H1 (cell line): ENCODE measurements at regions not wholly inside any gene's neighbourhood (a gene's known extent, or its start where the extent isn't known, plus 50 kb on each side); places are given as distances from the start of the nearest gene placed in this dataset.

Source experiments
- CEBPB ChIP-seq: IDR thresholded peaks from 2 replicates; pipeline ENCODE4 v1.6.1; 2012; ENCODE audit warnings: low read depth, low read length
- HDAC6 ChIP-seq: IDR thresholded peaks from one replicate; pipeline ENCODE4 v1.7.1; 2012; ENCODE audit warnings: low read depth, mild to moderate bottlenecking, inconsistent platforms, low read length, moderate library complexity
- SAP30 ChIP-seq: fragments of 300-600 bp; sonication (generic); IDR thresholded peaks from 2 replicates; pipeline ENCODE4 v1.7.1; 2012; ENCODE audit warnings: low read length, moderate library complexity, mild to moderate bottlenecking, inconsistent platforms; ENCODE audit not compliant: insufficient read depth, insufficient replicate concordance
- SIN3A ChIP-seq, 2 experiments: IDR thresholded peaks in 1 of 2; conservative IDR thresholded peaks in 1 of 2; 2 replicates each; pipeline ENCODE4 v1.6.1; 2011 to 2012; ENCODE audit warnings: low read length in 2 of 2, improper control_type of control experiment in 1 of 2, low read depth in 1 of 2, mild to moderate bottlenecking in 1 of 2
- SUZ12 ChIP-seq: fragments of 200-600 bp; sonication (generic); IDR thresholded peaks from 2 replicates; pipeline ENCODE4 v1.6.1; 2012; ENCODE audit warnings: mild to moderate bottlenecking, inconsistent platforms, low read length, moderate library complexity, mixed read lengths
- TAF1 ChIP-seq: IDR thresholded peaks from 2 replicates; pipeline ENCODE4 v1.6.1; 2011; ENCODE audit warnings: mild to moderate bottlenecking, low read depth, low read length
- TF ChIP-seq, protein P1 (sequence below), 3 experiments: IDR thresholded peaks; 1 replicate in 2 of 3; 2 replicates in 1 of 3; pipeline versions ENCODE4 v1.5.1 to v1.6.1; 2011; ENCODE audit warnings: low read length in 3 of 3, mild to moderate bottlenecking in 3 of 3, inconsistent platforms in 2 of 3, low read depth in 1 of 3, moderate library complexity in 1 of 3; ENCODE audit not compliant: insufficient read depth in 1 of 3; ENCODE audit errors: control extremely low read depth in 1 of 3

- TF ChIP-seq SIN3A (conservative IDR thresholded peaks at IDR 0.05 in 1 of 2, IDR thresholded peaks at IDR 0.05 in 1 of 2; ENCODE audit: low read depth in 1 of 2, low read length in 2 of 2) (no peak), TAF1 (no peak), SUZ12 (no peak), SAP30 (no peak), HDAC6 (no peak), CEBPB (no peak)
- TF ChIP-seq, protein P1, sequence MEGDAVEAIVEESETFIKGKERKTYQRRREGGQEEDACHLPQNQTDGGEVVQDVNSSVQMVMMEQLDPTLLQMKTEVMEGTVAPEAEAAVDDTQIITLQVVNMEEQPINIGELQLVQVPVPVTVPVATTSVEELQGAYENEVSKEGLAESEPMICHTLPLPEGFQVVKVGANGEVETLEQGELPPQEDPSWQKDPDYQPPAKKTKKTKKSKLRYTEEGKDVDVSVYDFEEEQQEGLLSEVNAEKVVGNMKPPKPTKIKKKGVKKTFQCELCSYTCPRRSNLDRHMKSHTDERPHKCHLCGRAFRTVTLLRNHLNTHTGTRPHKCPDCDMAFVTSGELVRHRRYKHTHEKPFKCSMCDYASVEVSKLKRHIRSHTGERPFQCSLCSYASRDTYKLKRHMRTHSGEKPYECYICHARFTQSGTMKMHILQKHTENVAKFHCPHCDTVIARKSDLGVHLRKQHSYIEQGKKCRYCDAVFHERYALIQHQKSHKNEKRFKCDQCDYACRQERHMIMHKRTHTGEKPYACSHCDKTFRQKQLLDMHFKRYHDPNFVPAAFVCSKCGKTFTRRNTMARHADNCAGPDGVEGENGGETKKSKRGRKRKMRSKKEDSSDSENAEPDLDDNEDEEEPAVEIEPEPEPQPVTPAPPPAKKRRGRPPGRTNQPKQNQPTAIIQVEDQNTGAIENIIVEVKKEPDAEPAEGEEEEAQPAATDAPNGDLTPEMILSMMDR (IDR thresholded peaks at IDR 0.05; ENCODE audit: control extremely low read depth in 1 of 3, insufficient read depth in 1 of 3, low read depth in 1 of 3, low read length in 3 of 3) = no peak
These were observed 2800.4 kb downstream of the PCDH9 start for GRCh38 chr13:64429691-64430090.
